H1 (cell line): ENCODE measurements at regions not wholly inside any gene's neighbourhood (a gene's known extent, or its start where the extent isn't known, plus 50 kb on each side); places are given as distances from the start of the nearest gene placed in this dataset.

Experiments
- CTCF ChIA-PET: fragments of 300-600 bp; sonication (Branson Sonifier 250); formaldehyde crosslinking; loops from one replicate; lab custom pipeline; 2021; ENCODE audit not compliant: partially characterized antibody; lab: Charles Lee
- POLR2A ChIA-PET: fragments of 300-600 bp; sonication (Branson Sonifier 250); formaldehyde crosslinking; loops from one replicate; lab custom pipeline; 2021; ENCODE audit warnings: inconsistent platforms; ENCODE audit not compliant: partially characterized antibody; lab: Charles Lee
- DNase-seq, 2 experiments: peaks; one replicate each; pipeline versions ENCODE4 v3.0.0 to v3.0.0-alpha.2; 2010 to 2022; ENCODE audit warnings: low spot score in 2 of 2, low read depth in 1 of 2, mixed read lengths in 1 of 2
- FAIRE-seq: peaks from 2 replicates; lab custom pipeline; 2011; peaks lifted over from hg19 to GRCh38; lab: Jason Lieb, UNC
- H2AFZ ChIP-seq: 2 replicates; pipeline ENCODE4 v1.8.1; 2012; ENCODE audit warnings: low read length, inconsistent platforms
- H2AK5ac ChIP-seq: 2 replicates; pipeline ENCODE4 v1.6.1; 2013; ENCODE audit warnings: low read depth, low read length
- H2BK120ac ChIP-seq: replicated peaks from 2 replicates; pipeline ENCODE3; 2013; ENCODE audit warnings: low read depth, low read length, inconsistent platforms
- H2BK12ac ChIP-seq: 2 replicates; pipeline ENCODE4 v1.6.1; 2013; ENCODE audit warnings: low read depth, low read length
- H2BK15ac ChIP-seq: 2 replicates; pipeline ENCODE4 v1.6.1; 2013; ENCODE audit warnings: low read length
- H2BK20ac ChIP-seq: 2 replicates; pipeline ENCODE4 v1.6.1; 2013; ENCODE audit warnings: low read length
- H2BK5ac ChIP-seq: 2 replicates; pipeline ENCODE4 v1.6.1; 2013; ENCODE audit warnings: low read depth, low read length
- H3K14ac ChIP-seq: 2 replicates; pipeline ENCODE4 v1.6.1; 2013; ENCODE audit warnings: inconsistent platforms; ENCODE audit not compliant: insufficient read length
- H3K18ac ChIP-seq: 2 replicates; pipeline ENCODE4 v1.6.1; 2013; ENCODE audit warnings: low read length; ENCODE audit errors: extremely low read depth
- H3K23ac ChIP-seq: 2 replicates; pipeline ENCODE4 v1.6.1; 2013; ENCODE audit warnings: inconsistent platforms; ENCODE audit not compliant: insufficient read length
- H3K23me2 ChIP-seq: 2 replicates; pipeline ENCODE4 v1.6.1; 2013; ENCODE audit warnings: low read depth, low read length
- H3K27ac ChIP-seq: 2 replicates; pipeline ENCODE4 v1.6.1; 2011; ENCODE audit warnings: low read depth, low read length, inconsistent platforms
- H3K27me3 ChIP-seq, 4 experiments: replicated peaks in 1 of 4; 1 replicate in 1 of 4; 2 replicates in 3 of 4; pipeline versions ENCODE4 v1.6.1 to v1.8.1; 2011 to 2013; ENCODE audit warnings: low read length in 3 of 4, mild to moderate bottlenecking in 3 of 4, inconsistent platforms in 2 of 4, mixed read lengths in 2 of 4, moderate library complexity in 1 of 4; ENCODE audit not compliant: control insufficient read depth in 3 of 4, insufficient read depth in 3 of 4; ENCODE audit errors: extremely low read depth in 1 of 4
- H3K36me3 ChIP-seq, 4 experiments: 2 replicates each; pipeline versions ENCODE4 v1.6.1 to v1.8.1; 2011 to 2013; ENCODE audit warnings: mild to moderate bottlenecking in 4 of 4, low read length in 3 of 4, moderate library complexity in 2 of 4, control low read depth in 1 of 4, inconsistent platforms in 1 of 4; ENCODE audit not compliant: insufficient read depth in 4 of 4, control insufficient read depth in 2 of 4
- H3K4ac ChIP-seq: replicated peaks from 2 replicates; pipeline ENCODE3; 2013; ENCODE audit warnings: low read length, low read depth, mixed read lengths, inconsistent platforms; ENCODE audit not compliant: insufficient read length
- H3K4me1 ChIP-seq, 4 experiments: replicated peaks in 1 of 4; 1 replicate in 1 of 4; 2 replicates in 3 of 4; pipeline versions ENCODE4 v1.6.1 to v1.8.1; 2011 to 2013; ENCODE audit warnings: low read length in 3 of 4, inconsistent platforms in 2 of 4, mixed read lengths in 1 of 4; ENCODE audit not compliant: insufficient read depth in 4 of 4, control insufficient read depth in 3 of 4
- H3K4me2 ChIP-seq, 2 experiments: 2 replicates each; pipeline versions ENCODE4 v1.6.1 to v1.8.1; 2011 to 2013; ENCODE audit warnings: low read depth in 2 of 2, low read length in 2 of 2, control low read depth in 1 of 2, inconsistent platforms in 1 of 2, mild to moderate bottlenecking in 1 of 2; ENCODE audit not compliant: insufficient read depth in 1 of 2
- H3K4me3 ChIP-seq, 4 experiments: fragments of 200-600, 300-600 bp in 1 of 4; sonication (generic), shearing (Covaris generic), sonication (Bioruptor Twin) in 1 of 4; 2 replicates each; pipeline versions ENCODE4 v1.5.1 to v1.8.1; 2011 to 2016; ENCODE audit warnings: low read length in 4 of 4, low read depth in 3 of 4, control low read depth in 2 of 4, inconsistent platforms in 2 of 4, mild to moderate bottlenecking in 2 of 4, mixed read lengths in 1 of 4, moderate library complexity in 1 of 4; ENCODE audit not compliant: insufficient read depth in 2 of 4; ENCODE audit errors: extremely low read depth in 1 of 4
- H3K56ac ChIP-seq: replicated peaks from 2 replicates; pipeline ENCODE3; 2013; ENCODE audit warnings: low read depth, mild to moderate bottlenecking, mixed read lengths, low read length, inconsistent platforms; ENCODE audit not compliant: insufficient read length
- H3K79me1 ChIP-seq: 2 replicates; pipeline ENCODE4 v1.6.1; 2013; ENCODE audit warnings: low read depth, low read length, control low read depth
- H3K79me2 ChIP-seq, 2 experiments: 2 replicates each; pipeline versions ENCODE4 v1.6.1 to v1.8.1; 2012 to 2013; ENCODE audit warnings: low read length in 2 of 2, mild to moderate bottlenecking in 2 of 2, inconsistent platforms in 1 of 2; ENCODE audit not compliant: insufficient read depth in 2 of 2, control insufficient read depth in 1 of 2
- H3K9ac ChIP-seq, 4 experiments: replicated peaks in 1 of 4; 1 replicate in 1 of 4; 2 replicates in 3 of 4; pipeline versions ENCODE4 v1.6.1 to v1.8.1; 2011 to 2013; ENCODE audit warnings: low read depth in 3 of 4, low read length in 3 of 4, control low read depth in 2 of 4, mild to moderate bottlenecking in 2 of 4, moderate library complexity in 2 of 4, inconsistent platforms in 1 of 4; ENCODE audit errors: extremely low read depth in 1 of 4
- H3K9me3 ChIP-seq, 2 experiments: 2 replicates each; pipeline versions ENCODE4 v1.6.1 to v1.8.1; 2012 to 2013; ENCODE audit warnings: mild to moderate bottlenecking in 2 of 2, moderate library complexity in 2 of 2, control low read depth in 1 of 2, inconsistent platforms in 1 of 2, low read depth in 1 of 2, low read length in 1 of 2, mixed read lengths in 1 of 2; ENCODE audit not compliant: insufficient read depth in 2 of 2
- H4K20me1 ChIP-seq, 2 experiments: replicated peaks in 1 of 2; 2 replicates each; pipeline versions ENCODE3 to v1.8.1; 2011 to 2013; ENCODE audit warnings: inconsistent platforms in 2 of 2, low read length in 2 of 2, mild to moderate bottlenecking in 1 of 2; ENCODE audit not compliant: insufficient read depth in 2 of 2, control insufficient read depth in 1 of 2
- H4K5ac ChIP-seq: 2 replicates; pipeline ENCODE4 v1.6.1; 2013; ENCODE audit warnings: low read length, low read depth, mixed read lengths, inconsistent platforms; ENCODE audit not compliant: insufficient read length
- H4K8ac ChIP-seq: 2 replicates; pipeline ENCODE4 v1.8.0; 2013; ENCODE audit warnings: mild to moderate bottlenecking, moderate library complexity, low read length, inconsistent platforms; ENCODE audit not compliant: insufficient read depth; ENCODE audit errors: extremely low read depth
- H4K91ac ChIP-seq: replicated peaks from 2 replicates; pipeline ENCODE3; 2013; ENCODE audit warnings: low read length, mixed read lengths, inconsistent platforms; ENCODE audit not compliant: insufficient read length
- BCL11A ChIP-seq, 2 experiments: IDR thresholded peaks; one replicate each; pipeline ENCODE4 v1.6.1; 2011; ENCODE audit warnings: low read depth in 2 of 2, low read length in 2 of 2, mild to moderate bottlenecking in 2 of 2
- CBX5 ChIP-seq: fragments of 300-800, 300-1000 bp; sonication (generic); IDR thresholded peaks from 2 replicates; pipeline ENCODE4 v1.7.1; 2016; ENCODE audit warnings: antibody characterized with exemption, low read length, low read depth
- CEBPB ChIP-seq: IDR thresholded peaks from 2 replicates; pipeline ENCODE4 v1.6.1; 2012; ENCODE audit warnings: low read depth, low read length
- CHD1 ChIP-seq: IDR thresholded peaks from 2 replicates; pipeline ENCODE4 v1.6.1; 2012; ENCODE audit warnings: low read depth, low read length, improper control_type of control experiment
- EGR1 ChIP-seq: IDR thresholded peaks from 2 replicates; pipeline ENCODE4 v1.6.1; 2011; ENCODE audit warnings: low read depth, low read length, borderline replicate concordance
- EZH2 ChIP-seq: fragments of 200-600 bp; sonication (generic); IDR thresholded peaks from 2 replicates; pipeline ENCODE4 v1.7.1; 2012; ENCODE audit warnings: low read depth, mild to moderate bottlenecking, moderate library complexity, low read length, inconsistent platforms; ENCODE audit not compliant: severe bottlenecking
- JUND ChIP-seq: IDR thresholded peaks from 2 replicates; pipeline ENCODE4 v1.6.1; 2011; ENCODE audit warnings: mild to moderate bottlenecking, improper control_type of control experiment, low read length
- KDM4A ChIP-seq: IDR thresholded peaks from one replicate; pipeline ENCODE4 v1.7.1; 2012; ENCODE audit warnings: low read depth, mild to moderate bottlenecking, moderate library complexity, low read length, inconsistent platforms; ENCODE audit not compliant: severe bottlenecking
- MAFK ChIP-seq: IDR thresholded peaks from 2 replicates; pipeline ENCODE4 v1.6.1; 2012; ENCODE audit warnings: low read depth, mild to moderate bottlenecking, improper control_type of control experiment, low read length
- PHF8 ChIP-seq: fragments of 200-600 bp; sonication (generic); conservative IDR thresholded peaks from 2 replicates; pipeline ENCODE4 v1.7.1; 2012; ENCODE audit warnings: low read depth, mild to moderate bottlenecking, inconsistent platforms, low read length, moderate library complexity
- RBBP5 ChIP-seq: IDR thresholded peaks from 2 replicates; pipeline ENCODE4 v1.7.1; 2012; ENCODE audit warnings: low read depth, mild to moderate bottlenecking, inconsistent platforms, low read length, moderate library complexity, borderline replicate concordance
- SAP30 ChIP-seq: fragments of 300-600 bp; sonication (generic); IDR thresholded peaks from 2 replicates; pipeline ENCODE4 v1.7.1; 2012; ENCODE audit warnings: low read length, moderate library complexity, mild to moderate bottlenecking, inconsistent platforms; ENCODE audit not compliant: insufficient read depth, insufficient replicate concordance
- USF2 ChIP-seq: IDR thresholded peaks from 2 replicates; pipeline ENCODE4 v1.6.1; 2011; ENCODE audit warnings: low read length, improper control_type of control experiment
- YY1 ChIP-seq: IDR thresholded peaks from 2 replicates; pipeline ENCODE4 v1.6.1; 2011; ENCODE audit warnings: low read depth, mild to moderate bottlenecking, low read length
- WGBS, 2 experiments: shearing (Covaris generic) in 1 of 2; methylation state at CpG; one replicate each; pipeline versions ENCODE4 v1.1.6 to v1.1.7; 2013 to 2015; ENCODE audit warnings: low lambda C conversion rate in 2 of 2, mixed read lengths in 2 of 2, inconsistent platforms in 1 of 2, low coverage in 1 of 2, missing lambda C conversion rate in 1 of 2; ENCODE audit not compliant: insufficient replicate concordance in 2 of 2, insufficient coverage in 1 of 2, insufficient read length in 1 of 2; ENCODE audit errors: extremely low coverage in 1 of 2, missing lambda C conversion rate in 1 of 2; 5-methylcytosine and 5-hydroxymethylcytosine counted together

- POLR2A ChIA-PET: no interaction called here
- Histone ChIP-seq H2AFZ (no peak overlapping the region), H3K23me2 (no peaks in the 10 kb centered on the region), H3K27ac (no peak overlapping the region), H2AK5ac (no peak overlapping the region), H2BK12ac (no peak overlapping the region), H3K79me1 (no peaks in the 10 kb centered on the region), H4K5ac (no peak overlapping the region), H3K9me3 (peaks cover 17 to 20% of the 10 kb centered on the region in 2 experiments), H3K56ac (no peak overlapping the region), H2BK15ac (no peak overlapping the region), H2BK5ac (no peak overlapping the region), H3K27me3 (no peaks in the 10 kb centered on the region), H2BK120ac (no peak overlapping the region), H3K4me3 (no peak overlapping the region), H4K8ac (no peak overlapping the region), H3K23ac (no peak overlapping the region), H2BK20ac (no peak overlapping the region), H3K18ac (no peak overlapping the region), H3K14ac (no peak overlapping the region), H4K20me1 (no peaks in the 10 kb centered on the region), H3K9ac (no peak overlapping the region), H3K4ac (no peak overlapping the region), H3K36me3 (peaks cover 0 to 2% (median 0%) of the 10 kb centered on the region in 4 experiments; a peak in 1 of 8 replicates), H3K79me2 (no peaks in the 10 kb centered on the region), H3K4me2 (no peak overlapping the region), H4K91ac (no peak overlapping the region), H3K4me1 (no peaks in the 10 kb centered on the region)
- DNase-seq (no peak), FAIRE-seq (no peak)
- CTCF ChIA-PET: interaction anchor here (2.1 to 2.8 kb wide), 2 partner anchors 10 to 14 kb away, joined by 11 to 17 read pairs; no protein-coding TSS in a partner anchor
- 94% methylated on average over 5 of the region's 5 CpGs; no CpG with 5 or more reads in 1 of the 2 experiments for WGBS, 2 experiments
- TF ChIP-seq USF2: no peak
- TF ChIP-seq EGR1: no peak
- TF ChIP-seq RBBP5: no peak
- TF ChIP-seq YY1: no peak
- TF ChIP-seq MAFK: no peak
- TF ChIP-seq CBX5: no peak
- TF ChIP-seq BCL11A (IDR thresholded peaks at IDR 0.05; ENCODE audit: low read depth in 2 of 2, low read length in 2 of 2): no peak
- TF ChIP-seq EZH2: no peak
- TF ChIP-seq CEBPB: no peak
- no peak for TF ChIP-seq CHD1
- TF ChIP-seq PHF8: no peak
- no peak for TF ChIP-seq SAP30
- no peak for TF ChIP-seq JUND
- no peak for TF ChIP-seq KDM4A
Observed at GRCh38 chr2:62287282-62287681, 91.4 kb downstream of the B3GNT2 start.
